ENCODE measurements at regions not wholly inside any gene's neighbourhood (a gene's known extent, or its start where the extent isn't known, plus 50 kb on each side); places are given as distances from the start of the nearest gene placed in this dataset.

DNA sequence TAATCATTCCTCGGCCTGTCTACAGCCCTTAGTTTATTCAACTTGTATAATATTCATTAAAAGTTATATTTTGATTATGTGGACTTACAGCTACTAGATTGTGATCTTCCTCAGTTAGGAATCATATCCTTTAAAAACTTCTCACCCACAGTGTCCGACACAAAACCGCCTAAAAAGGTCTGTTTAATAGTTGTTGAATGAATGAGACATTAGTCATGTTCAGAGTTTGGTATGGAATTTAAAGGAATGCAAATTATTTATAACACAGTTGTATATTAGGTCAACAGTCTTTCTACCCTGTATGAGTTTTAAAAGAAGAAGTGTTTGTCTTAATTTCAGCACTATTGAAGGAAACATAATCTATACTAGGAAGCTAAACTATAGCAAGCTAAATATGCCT lies 390.0 kb downstream of the ARL4A start:
- no peaks in the 10 kb centered on the region for H3K36me3 ChIP-seq (ENCODE audit: control insufficient read depth, insufficient read depth, low read length)
- no peaks in the 10 kb centered on the region for H3K27me3 ChIP-seq (ENCODE audit: control insufficient read depth, insufficient read depth, low read length)
- H3K4me3 ChIP-seq (ENCODE audit: low read depth, low read length): no peak overlapping the region
- H3K9ac ChIP-seq (ENCODE audit: low read depth, low read length): no peak overlapping the region
- no peaks in the 10 kb centered on the region for H3K9me3 ChIP-seq (ENCODE audit: control insufficient read depth, insufficient read depth, low read length)
- no peaks in the 10 kb centered on the region for H3K4me1 ChIP-seq (ENCODE audit: control insufficient read depth, insufficient read depth, low read length)

DNA sequence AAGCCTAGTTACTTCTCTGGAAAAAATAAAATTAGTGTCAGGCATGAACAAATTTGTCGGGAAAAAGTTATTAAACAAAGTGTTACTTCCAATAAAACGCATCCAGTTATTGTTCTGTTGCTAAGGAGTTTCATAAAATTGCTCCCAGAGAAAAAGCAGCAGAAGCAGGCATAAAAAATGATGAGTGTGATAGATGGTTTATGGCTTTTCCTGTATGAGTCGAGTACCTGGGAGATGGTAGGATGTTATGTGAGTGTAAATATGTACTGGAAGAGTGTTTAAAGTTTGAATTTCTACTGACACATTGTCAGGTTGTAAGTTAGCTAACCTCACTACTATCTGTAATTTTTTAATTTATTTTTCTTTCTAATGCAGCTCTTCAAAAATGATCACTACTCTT lies 390.7 kb downstream of the ARL4A start:
- H3K27me3 ChIP-seq (ENCODE audit: control insufficient read depth, insufficient read depth, low read length): no peaks in the 10 kb centered on the region
- no peaks in the 10 kb centered on the region for H3K36me3 ChIP-seq (ENCODE audit: control insufficient read depth, insufficient read depth, low read length)
- no peaks in the 10 kb centered on the region for H3K9me3 ChIP-seq (ENCODE audit: control insufficient read depth, insufficient read depth, low read length)
- no peaks in the 10 kb centered on the region for H3K4me1 ChIP-seq (ENCODE audit: control insufficient read depth, insufficient read depth, low read length)
- no peak overlapping the region for H3K4me3 ChIP-seq (ENCODE audit: low read depth, low read length)
- no peak overlapping the region for H3K9ac ChIP-seq (ENCODE audit: low read depth, low read length)

DNA sequence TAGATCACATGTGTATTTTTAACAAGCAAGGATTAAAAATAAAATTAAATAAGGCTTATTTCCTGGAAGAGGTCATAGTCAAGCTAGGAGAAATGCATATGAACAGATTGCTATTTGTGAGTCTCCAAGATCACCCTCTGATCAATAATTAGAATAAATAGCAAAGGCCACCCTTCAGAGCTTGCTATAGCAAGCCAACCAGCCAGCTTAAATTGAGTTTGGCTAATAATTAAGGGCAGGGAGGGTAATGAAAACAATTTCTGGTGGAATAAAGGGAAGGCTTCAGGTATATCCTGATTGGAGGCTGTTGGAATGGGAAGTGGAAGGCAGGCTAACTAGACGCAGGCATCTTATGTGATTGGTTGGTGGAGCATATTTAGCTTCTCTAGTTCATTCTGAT lies 403.5 kb downstream of the ARL4A start:
- Histone ChIP-seq H3K27me3 (ENCODE audit: control insufficient read depth, insufficient read depth, low read length) (no peaks in the 10 kb centered on the region), H3K4me1 (ENCODE audit: control insufficient read depth, insufficient read depth, low read length) (no peaks in the 10 kb centered on the region), H3K9me3 (ENCODE audit: control insufficient read depth, insufficient read depth, low read length) (no peaks in the 10 kb centered on the region), H3K4me3 (ENCODE audit: low read depth, low read length) (no peak overlapping the region), H3K9ac (ENCODE audit: low read depth, low read length) (no peak overlapping the region), H3K36me3 (ENCODE audit: control insufficient read depth, insufficient read depth, low read length) (no peaks in the 10 kb centered on the region)

DNA sequence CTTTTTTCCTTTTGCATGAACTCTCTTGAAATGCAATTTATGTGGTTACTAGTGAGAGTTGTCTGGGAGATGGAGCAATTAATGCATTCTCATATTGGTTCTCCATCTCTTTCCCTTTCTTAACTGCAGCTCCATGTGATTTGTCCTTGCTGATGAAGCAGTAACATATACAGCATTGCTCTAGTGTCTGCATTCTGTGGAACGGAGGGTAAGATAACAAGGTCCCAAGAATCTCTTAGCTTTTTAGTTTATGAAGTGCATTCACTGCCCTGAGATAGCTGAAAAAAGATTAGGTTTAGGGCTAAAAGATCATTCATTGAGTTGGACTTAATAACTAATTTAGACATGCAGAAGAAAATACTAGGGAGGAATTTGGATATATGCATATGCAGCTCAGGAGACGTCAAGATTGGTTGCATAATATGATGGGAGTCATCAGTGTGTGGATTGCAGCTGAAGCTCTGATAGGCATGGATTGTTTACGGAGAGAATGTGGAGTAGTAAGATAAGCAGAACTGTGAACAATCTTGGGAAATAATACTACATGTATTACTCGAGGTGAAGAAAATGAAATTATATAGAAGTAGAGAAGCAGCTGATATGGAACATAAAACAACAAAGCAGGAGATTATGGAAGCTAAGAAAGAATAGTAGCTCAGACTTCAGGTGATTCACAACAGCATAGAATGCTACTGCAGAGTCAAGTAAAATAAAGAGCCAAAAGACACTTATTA lies 404.7 kb downstream of the ARL4A start:
- no peak overlapping the region for H3K4me3 ChIP-seq (ENCODE audit: low read depth, low read length)
- no peaks in the 10 kb centered on the region for H3K27me3 ChIP-seq (ENCODE audit: control insufficient read depth, insufficient read depth, low read length)
- H3K9me3 ChIP-seq (ENCODE audit: control insufficient read depth, insufficient read depth, low read length): no peaks in the 10 kb centered on the region
- H3K9ac ChIP-seq (ENCODE audit: low read depth, low read length): no peak overlapping the region
- H3K36me3 ChIP-seq (ENCODE audit: control insufficient read depth, insufficient read depth, low read length): no peaks in the 10 kb centered on the region
- no peaks in the 10 kb centered on the region for H3K4me1 ChIP-seq (ENCODE audit: control insufficient read depth, insufficient read depth, low read length)

- H3K27me3 ChIP-seq (ENCODE audit: control insufficient read depth, insufficient read depth, low read length): no peaks in the 10 kb centered on the region
- H3K9ac ChIP-seq (ENCODE audit: low read depth, low read length): no peak overlapping the region
- no peaks in the 10 kb centered on the region for H3K4me1 ChIP-seq (ENCODE audit: control insufficient read depth, insufficient read depth, low read length)
- H3K9me3 ChIP-seq (ENCODE audit: control insufficient read depth, insufficient read depth, low read length): no peaks in the 10 kb centered on the region
- H3K36me3 ChIP-seq (ENCODE audit: control insufficient read depth, insufficient read depth, low read length): no peaks in the 10 kb centered on the region
- H3K4me3 ChIP-seq (ENCODE audit: low read depth, low read length): no peak overlapping the region
Measured at GRCh38 chr7:13092708-13093005, 405.2 kb downstream of the ARL4A start.

DNA sequence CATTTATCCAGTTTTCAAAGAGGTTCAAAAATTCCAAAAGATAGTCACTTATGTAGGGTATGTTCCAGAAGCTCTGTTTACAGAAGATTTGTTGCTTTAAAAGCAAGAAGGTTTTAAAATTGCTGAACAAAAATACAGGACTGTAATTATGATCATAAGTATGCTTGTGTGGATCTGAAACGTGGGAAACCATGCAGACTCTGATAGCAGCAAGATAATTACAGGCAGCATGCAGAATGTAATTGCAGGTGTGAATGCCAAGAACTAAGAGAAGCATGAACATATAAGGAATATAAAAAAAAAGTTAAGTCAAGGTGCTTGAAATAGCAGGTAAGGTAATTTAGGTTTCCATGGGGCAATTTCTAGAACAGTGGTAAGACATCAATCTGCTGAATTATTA lies 405.7 kb downstream of the ARL4A start:
- H3K9ac ChIP-seq (ENCODE audit: low read depth, low read length): no peak overlapping the region
- no peaks in the 10 kb centered on the region for H3K4me1 ChIP-seq (ENCODE audit: control insufficient read depth, insufficient read depth, low read length)
- H3K9me3 ChIP-seq (ENCODE audit: control insufficient read depth, insufficient read depth, low read length): no peaks in the 10 kb centered on the region
- no peak overlapping the region for H3K4me3 ChIP-seq (ENCODE audit: low read depth, low read length)
- H3K27me3 ChIP-seq (ENCODE audit: control insufficient read depth, insufficient read depth, low read length): no peaks in the 10 kb centered on the region
- no peaks in the 10 kb centered on the region for H3K36me3 ChIP-seq (ENCODE audit: control insufficient read depth, insufficient read depth, low read length)

- H3K4me1 ChIP-seq (ENCODE audit: control insufficient read depth, insufficient read depth, low read length): no peaks in the 10 kb centered on the region
- no peak overlapping the region for H3K4me3 ChIP-seq (ENCODE audit: low read depth, low read length)
- no peaks in the 10 kb centered on the region for H3K27me3 ChIP-seq (ENCODE audit: control insufficient read depth, insufficient read depth, low read length)
- no peaks in the 10 kb centered on the region for H3K9me3 ChIP-seq (ENCODE audit: control insufficient read depth, insufficient read depth, low read length)
- no peaks in the 10 kb centered on the region for H3K36me3 ChIP-seq (ENCODE audit: control insufficient read depth, insufficient read depth, low read length)
- H3K9ac ChIP-seq (ENCODE audit: low read depth, low read length): no peak overlapping the region
Measured at GRCh38 chr7:13097499-13097898, 410.1 kb downstream of the ARL4A start.

DNA sequence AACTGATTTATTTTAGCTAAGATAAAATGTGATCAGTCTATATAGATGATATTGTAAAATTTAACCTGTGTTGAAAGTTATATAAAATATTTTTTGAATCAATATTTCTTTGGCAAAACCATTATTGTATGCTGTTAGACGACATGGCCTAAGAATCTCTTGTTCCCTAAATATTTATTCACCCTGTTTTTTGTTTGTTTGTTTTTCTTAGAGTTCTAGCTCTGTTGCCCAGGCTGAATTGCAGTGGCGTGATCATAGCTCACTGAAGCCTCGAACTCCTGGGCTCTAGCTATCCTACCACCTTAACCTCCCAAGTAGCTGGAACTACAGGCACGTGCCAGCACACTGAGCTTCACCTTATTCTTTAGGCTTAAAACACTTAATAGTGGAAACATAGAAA lies 410.7 kb downstream of the ARL4A start:
- no peaks in the 10 kb centered on the region for H3K4me1 ChIP-seq (ENCODE audit: control insufficient read depth, insufficient read depth, low read length)
- no peaks in the 10 kb centered on the region for H3K36me3 ChIP-seq (ENCODE audit: control insufficient read depth, insufficient read depth, low read length)
- no peak overlapping the region for H3K9ac ChIP-seq (ENCODE audit: low read depth, low read length)

GRCh38 chr7:13099154-13099795 lies 411.8 kb downstream of the ARL4A start:
- Histone ChIP-seq H3K27me3 (ENCODE audit: control insufficient read depth, insufficient read depth, low read length) (no peaks in the 10 kb centered on the region), H3K9ac (ENCODE audit: low read depth, low read length) (no peak overlapping the region), H3K9me3 (ENCODE audit: control insufficient read depth, insufficient read depth, low read length) (no peaks in the 10 kb centered on the region), H3K36me3 (ENCODE audit: control insufficient read depth, insufficient read depth, low read length) (no peaks in the 10 kb centered on the region), H3K4me1 (ENCODE audit: control insufficient read depth, insufficient read depth, low read length) (no peaks in the 10 kb centered on the region), H3K4me3 (ENCODE audit: low read depth, low read length) (no peak overlapping the region)

More for the DNA sequence above, 410.7 kb downstream of the ARL4A start:
- Histone ChIP-seq H3K9me3 (ENCODE audit: control insufficient read depth, insufficient read depth, low read length) (no peaks in the 10 kb centered on the region), H3K27me3 (ENCODE audit: control insufficient read depth, insufficient read depth, low read length) (no peaks in the 10 kb centered on the region), H3K4me3 (ENCODE audit: low read depth, low read length) (no peak overlapping the region)

DNA sequence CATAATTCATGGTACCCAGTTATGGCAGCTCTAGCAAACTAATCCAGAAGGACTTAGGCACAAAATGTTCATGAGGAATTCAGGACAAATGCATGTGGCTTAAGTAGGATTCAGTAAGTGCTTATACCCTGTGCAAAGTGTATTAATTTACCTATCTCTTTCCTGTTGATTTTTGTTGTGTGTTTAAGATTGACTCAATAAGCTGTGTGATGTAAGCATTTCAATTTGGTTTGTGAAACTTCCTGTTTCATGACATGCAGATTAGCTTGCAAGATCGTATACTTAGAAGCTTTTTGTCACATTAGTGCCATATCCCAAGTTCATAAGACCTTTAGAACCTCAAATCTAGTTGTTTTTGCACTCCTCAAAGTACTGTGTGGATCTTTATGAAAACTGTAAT lies 416.7 kb downstream of the ARL4A start:
- no peaks in the 10 kb centered on the region for H3K4me1 ChIP-seq (ENCODE audit: control insufficient read depth, insufficient read depth, low read length)
- H3K4me3 ChIP-seq (ENCODE audit: low read depth, low read length): no peak overlapping the region
- H3K9me3 ChIP-seq (ENCODE audit: control insufficient read depth, insufficient read depth, low read length): no peaks in the 10 kb centered on the region
- no peak overlapping the region for H3K9ac ChIP-seq (ENCODE audit: low read depth, low read length)
- no peaks in the 10 kb centered on the region for H3K27me3 ChIP-seq (ENCODE audit: control insufficient read depth, insufficient read depth, low read length)
- no peaks in the 10 kb centered on the region for H3K36me3 ChIP-seq (ENCODE audit: control insufficient read depth, insufficient read depth, low read length)

- Histone ChIP-seq H3K36me3 (ENCODE audit: control insufficient read depth, insufficient read depth, low read length) (no peaks in the 10 kb centered on the region), H3K27me3 (ENCODE audit: control insufficient read depth, insufficient read depth, low read length) (no peaks in the 10 kb centered on the region), H3K9me3 (ENCODE audit: control insufficient read depth, insufficient read depth, low read length) (no peaks in the 10 kb centered on the region), H3K4me3 (ENCODE audit: low read depth, low read length) (no peak overlapping the region), H3K4me1 (ENCODE audit: control insufficient read depth, insufficient read depth, low read length) (no peaks in the 10 kb centered on the region), H3K9ac (ENCODE audit: low read depth, low read length) (no peak overlapping the region)
Measured at GRCh38 chr7:13105209-13105608, 417.8 kb downstream of the ARL4A start.

GRCh38 chr7:13106513-13106912 lies 419.1 kb downstream of the ARL4A start:
- Histone ChIP-seq H3K27me3 (ENCODE audit: control insufficient read depth, insufficient read depth, low read length) (no peaks in the 10 kb centered on the region), H3K36me3 (ENCODE audit: control insufficient read depth, insufficient read depth, low read length) (no peaks in the 10 kb centered on the region), H3K9ac (ENCODE audit: low read depth, low read length) (no peak overlapping the region), H3K4me1 (ENCODE audit: control insufficient read depth, insufficient read depth, low read length) (no peaks in the 10 kb centered on the region), H3K9me3 (ENCODE audit: control insufficient read depth, insufficient read depth, low read length) (no peaks in the 10 kb centered on the region), H3K4me3 (ENCODE audit: low read depth, low read length) (no peak overlapping the region)

Data from iPS-15b (cell line).